ENCODE measurements at regions not wholly inside any gene's neighbourhood (a gene's known extent, or its start where the extent isn't known, plus 50 kb on each side); places are given as distances from the start of the nearest gene placed in this dataset.

DNA sequence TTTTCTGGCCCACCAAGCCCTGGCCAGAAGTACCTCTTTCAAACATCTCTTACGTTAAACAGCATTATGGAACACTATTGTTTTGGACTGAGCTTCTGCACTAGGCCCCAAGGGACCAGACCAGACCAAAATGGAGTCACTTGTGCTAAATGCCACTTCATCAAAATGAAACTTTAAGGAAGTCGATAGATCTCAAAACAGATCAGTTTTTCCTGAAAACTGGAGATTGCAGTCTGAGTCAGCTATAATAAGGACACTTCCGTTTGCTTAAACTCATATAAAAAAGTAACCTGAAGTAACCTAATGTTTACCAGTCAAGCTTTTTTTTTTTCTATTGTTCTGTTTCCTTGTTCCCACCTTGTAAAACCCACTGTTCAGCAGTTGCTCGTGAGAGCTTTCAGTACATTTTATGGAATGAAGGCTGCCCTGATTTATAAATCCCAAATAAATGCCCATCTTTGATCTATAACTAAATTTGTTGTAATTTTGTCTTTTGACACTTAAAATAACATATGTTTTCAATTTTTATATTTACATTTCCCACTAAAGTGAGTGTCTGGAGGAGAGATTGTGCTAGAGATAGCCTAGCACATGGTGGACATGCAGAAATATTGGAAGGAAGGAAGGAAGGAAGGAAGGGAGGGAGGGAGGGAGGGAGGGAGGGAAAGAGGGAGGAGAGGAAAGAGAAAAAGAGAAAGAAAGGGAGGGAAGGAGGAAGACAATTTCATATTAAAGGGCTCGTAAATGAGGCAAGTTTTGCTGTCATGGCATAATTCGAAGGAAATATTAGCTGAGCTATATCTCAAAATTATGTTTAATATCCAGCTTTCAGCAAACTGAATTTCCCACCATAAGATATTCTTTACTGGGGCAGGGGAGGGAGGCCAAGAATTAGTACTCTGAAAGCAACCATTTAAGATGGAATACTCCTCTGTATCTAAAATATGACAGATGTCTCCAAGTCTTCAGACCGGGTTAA, 77.0 kb upstream of the CXADR start:
- H3K36me3 ChIP-seq (ENCODE audit: insufficient read depth, low read length, poor library complexity, severe bottlenecking) = no peaks in the 10 kb centered on the region
- TF ChIP-seq, protein P1, sequence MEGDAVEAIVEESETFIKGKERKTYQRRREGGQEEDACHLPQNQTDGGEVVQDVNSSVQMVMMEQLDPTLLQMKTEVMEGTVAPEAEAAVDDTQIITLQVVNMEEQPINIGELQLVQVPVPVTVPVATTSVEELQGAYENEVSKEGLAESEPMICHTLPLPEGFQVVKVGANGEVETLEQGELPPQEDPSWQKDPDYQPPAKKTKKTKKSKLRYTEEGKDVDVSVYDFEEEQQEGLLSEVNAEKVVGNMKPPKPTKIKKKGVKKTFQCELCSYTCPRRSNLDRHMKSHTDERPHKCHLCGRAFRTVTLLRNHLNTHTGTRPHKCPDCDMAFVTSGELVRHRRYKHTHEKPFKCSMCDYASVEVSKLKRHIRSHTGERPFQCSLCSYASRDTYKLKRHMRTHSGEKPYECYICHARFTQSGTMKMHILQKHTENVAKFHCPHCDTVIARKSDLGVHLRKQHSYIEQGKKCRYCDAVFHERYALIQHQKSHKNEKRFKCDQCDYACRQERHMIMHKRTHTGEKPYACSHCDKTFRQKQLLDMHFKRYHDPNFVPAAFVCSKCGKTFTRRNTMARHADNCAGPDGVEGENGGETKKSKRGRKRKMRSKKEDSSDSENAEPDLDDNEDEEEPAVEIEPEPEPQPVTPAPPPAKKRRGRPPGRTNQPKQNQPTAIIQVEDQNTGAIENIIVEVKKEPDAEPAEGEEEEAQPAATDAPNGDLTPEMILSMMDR (conservative IDR thresholded peaks at IDR 0.05; ENCODE audit: low read depth, low read length) = no peak
- no peak for TF ChIP-seq EZH2 (IDR thresholded peaks at IDR 0.05; ENCODE audit: borderline replicate concordance, low read depth, low read length, poor library complexity, severe bottlenecking)
- H3K9me3 ChIP-seq (ENCODE audit: low read depth, low read length, poor library complexity, severe bottlenecking) = no peaks in the 10 kb centered on the region
- H3K4me3 ChIP-seq (ENCODE audit: low read depth, low read length, poor library complexity, severe bottlenecking) = no peak overlapping the region
- CTCF ChIA-PET = no interaction called here
- intact Hi-C loops (cut with micrococcal nuclease; ENCODE audit: unreplicated experiment) = no loop called here
- H3K27ac ChIP-seq (ENCODE audit: low read depth, low read length, poor library complexity, severe bottlenecking) = no peak overlapping the region
- no peak for DNase-seq (ENCODE audit: low spot score)
- no peaks in the 10 kb centered on the region for H3K27me3 ChIP-seq (replicated peaks; ENCODE audit: insufficient read depth, low read depth, low read length, poor library complexity)
- no TSS peak for BruUV-seq (replicated peaks)
- POLR2A ChIA-PET (ENCODE audit: low non-redundant PET) = no interaction called here
- no peaks in the 10 kb centered on the region for H3K4me1 ChIP-seq (ENCODE audit: insufficient read depth, low read length, poor library complexity, severe bottlenecking)

DNA sequence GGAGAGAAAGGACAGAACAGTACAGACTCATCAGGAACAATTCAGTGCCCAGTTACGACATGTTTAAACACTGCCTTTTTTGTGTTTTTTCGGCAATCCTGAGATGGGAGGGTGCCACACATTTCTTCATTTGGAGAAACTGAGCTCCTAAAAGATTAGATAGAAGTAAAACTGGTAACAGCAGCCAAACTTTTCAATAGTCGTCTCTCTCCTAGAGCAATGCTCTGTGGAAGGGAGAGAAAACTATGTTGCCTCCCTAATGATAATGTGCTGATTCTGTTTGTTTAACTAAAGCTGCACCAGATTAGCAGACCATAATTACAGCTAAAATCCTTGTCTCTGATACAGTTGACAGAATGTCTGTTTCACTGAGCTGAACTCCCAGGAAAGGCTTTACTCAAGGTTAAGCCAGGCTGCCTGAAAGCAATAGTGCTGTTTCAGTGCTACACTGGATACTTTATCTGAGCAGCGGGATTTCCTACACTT, 76.2 kb upstream of the CXADR start:
- Histone ChIP-seq H3K9me3 (ENCODE audit: low read depth, low read length, poor library complexity, severe bottlenecking) (no peaks in the 10 kb centered on the region), H3K4me1 (ENCODE audit: insufficient read depth, low read length, poor library complexity, severe bottlenecking) (no peaks in the 10 kb centered on the region), H3K36me3 (ENCODE audit: insufficient read depth, low read length, poor library complexity, severe bottlenecking) (no peaks in the 10 kb centered on the region), H3K27ac (ENCODE audit: low read depth, low read length, poor library complexity, severe bottlenecking) (no peak overlapping the region), H3K27me3 (replicated peaks; ENCODE audit: insufficient read depth, low read depth, low read length, poor library complexity) (no peaks in the 10 kb centered on the region), H3K4me3 (ENCODE audit: low read depth, low read length, poor library complexity, severe bottlenecking) (no peak overlapping the region)
- intact Hi-C loops (cut with micrococcal nuclease; ENCODE audit: unreplicated experiment) = no loop called here
- BruUV-seq (replicated peaks) = no TSS peak
- no peak for DNase-seq (ENCODE audit: low spot score)
- no peak for TF ChIP-seq EZH2 (IDR thresholded peaks at IDR 0.05; ENCODE audit: borderline replicate concordance, low read depth, low read length, poor library complexity, severe bottlenecking)
- TF ChIP-seq, protein P1 (conservative IDR thresholded peaks at IDR 0.05; ENCODE audit: low read depth, low read length) = no peak
- POLR2A ChIA-PET (ENCODE audit: low non-redundant PET) = no interaction called here
- CTCF ChIA-PET = no interaction called here

DNA sequence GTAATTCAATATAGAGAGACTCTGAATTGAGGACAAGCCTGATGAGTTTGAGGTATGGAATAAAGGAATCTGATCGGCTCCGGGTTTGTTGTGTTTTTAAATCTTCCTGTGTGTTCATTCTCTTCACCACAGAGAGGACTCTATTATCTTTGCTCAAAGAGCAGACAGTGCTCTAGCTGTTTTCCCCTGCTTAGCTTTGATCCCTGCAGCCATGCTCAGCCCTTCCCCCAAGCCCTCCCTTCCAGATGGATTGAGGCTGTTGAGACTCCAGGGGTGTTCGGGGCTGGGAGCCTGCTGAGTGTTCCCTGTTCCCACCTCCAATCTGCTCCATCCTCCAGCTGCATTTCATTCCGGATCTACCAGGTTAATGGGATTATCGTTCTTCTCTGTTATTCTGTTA, 74.2 kb upstream of the CXADR start:
- Histone ChIP-seq H3K4me1 (ENCODE audit: insufficient read depth, low read length, poor library complexity, severe bottlenecking) (no peaks in the 10 kb centered on the region), H3K27ac (ENCODE audit: low read depth, low read length, poor library complexity, severe bottlenecking) (no peak overlapping the region), H3K9me3 (ENCODE audit: low read depth, low read length, poor library complexity, severe bottlenecking) (no peaks in the 10 kb centered on the region), H3K27me3 (replicated peaks; ENCODE audit: insufficient read depth, low read depth, low read length, poor library complexity) (no peaks in the 10 kb centered on the region), H3K4me3 (ENCODE audit: low read depth, low read length, poor library complexity, severe bottlenecking) (no peak overlapping the region), H3K36me3 (ENCODE audit: insufficient read depth, low read length, poor library complexity, severe bottlenecking) (no peaks in the 10 kb centered on the region)
- no peak for DNase-seq (ENCODE audit: low spot score)
- BruUV-seq (replicated peaks) = no TSS peak
- intact Hi-C loops (cut with micrococcal nuclease; ENCODE audit: unreplicated experiment) = no loop called here
- no peak for TF ChIP-seq EZH2 (IDR thresholded peaks at IDR 0.05; ENCODE audit: borderline replicate concordance, low read depth, low read length, poor library complexity, severe bottlenecking)
- TF ChIP-seq, protein P1 (conservative IDR thresholded peaks at IDR 0.05; ENCODE audit: low read depth, low read length) = no peak
- CTCF ChIA-PET = no interaction called here
- POLR2A ChIA-PET (ENCODE audit: low non-redundant PET) = no interaction called here

Data from A673 (cell line).